DOHH2 (cell line): ENCODE measurements at regions not wholly inside any gene's neighbourhood (a gene's known extent, or its start where the extent isn't known, plus 50 kb on each side); places are given as distances from the start of the nearest gene placed in this dataset.

ENCODE experiments used
- H3F3A ChIP-seq: fragments of 200-600 bp; sonication (generic), shearing (Covaris generic); 2 replicates; pipeline ENCODE4 v1.6.0; 2016; ENCODE audit warnings: antibody characterized with exemption, mild to moderate bottlenecking; ENCODE audit not compliant: control insufficient read depth, insufficient read depth
- H3K27ac ChIP-seq: fragments of 200-600 bp; sonication (generic); 2 replicates; pipeline ENCODE4 v1.5.1; 2014; ENCODE audit warnings: low read depth, mild to moderate bottlenecking, low read length, moderate library complexity
- H3K27me3 ChIP-seq: fragments of 200-600 bp; sonication (generic); 2 replicates; pipeline ENCODE4 v1.6.1; 2014; ENCODE audit warnings: mild to moderate bottlenecking, low read length, mixed read lengths; ENCODE audit not compliant: control insufficient read depth
- H3K36me3 ChIP-seq: fragments of 200-600 bp; sonication (generic); 2 replicates; pipeline ENCODE4 v1.6.1; 2014; ENCODE audit warnings: mild to moderate bottlenecking, low read length, moderate library complexity, mixed read lengths; ENCODE audit not compliant: control insufficient read depth
- H3K4me1 ChIP-seq: fragments of 200-600 bp; sonication (generic); 2 replicates; pipeline ENCODE4 v1.6.1; 2014; ENCODE audit warnings: mild to moderate bottlenecking, low read length, mixed read lengths; ENCODE audit not compliant: control insufficient read depth
- H3K4me2 ChIP-seq: fragments of 200-600 bp; sonication (generic); 2 replicates; pipeline ENCODE4 v1.6.0; 2014; ENCODE audit warnings: mild to moderate bottlenecking, low read length, moderate library complexity
- H3K4me3 ChIP-seq: fragments of 200-600 bp; sonication (generic); 2 replicates; pipeline ENCODE4 v1.5.1; 2014; ENCODE audit warnings: mild to moderate bottlenecking, low read length, mixed read lengths
- H3K79me2 ChIP-seq: fragments of 200-600 bp; sonication (generic); 2 replicates; pipeline ENCODE4 v1.6.1; 2014; ENCODE audit warnings: mild to moderate bottlenecking, low read length, mixed read lengths; ENCODE audit not compliant: control insufficient read depth
- H3K9me2 ChIP-seq: fragments of 200-600 bp; sonication (generic); replicated peaks from 2 replicates; pipeline ENCODE4 v1.6.1; 2014; ENCODE audit warnings: mild to moderate bottlenecking, low read length, mixed read lengths; ENCODE audit not compliant: control insufficient read depth
- H3K9me3 ChIP-seq: fragments of 200-600 bp; sonication (generic); 2 replicates; pipeline ENCODE4 v1.6.1; 2014; ENCODE audit warnings: antibody characterized with exemption, low read length, mixed read lengths; ENCODE audit not compliant: control insufficient read depth, insufficient read depth
- H4K20me1 ChIP-seq: fragments of 200-600 bp; sonication (generic); 2 replicates; pipeline ENCODE4 v1.6.0; 2014; ENCODE audit warnings: low read depth, mild to moderate bottlenecking, antibody characterized with exemption, low read length, moderate library complexity; ENCODE audit not compliant: control insufficient read depth, insufficient read depth
- CTCF ChIP-seq: fragments of 200-600 bp; sonication (generic); IDR thresholded peaks from one replicate; pipeline ENCODE4 v1.5.1; 2014; ENCODE audit warnings: antibody characterized with exemption, mild to moderate bottlenecking, low read depth, low read length; ENCODE audit not compliant: poor library complexity, severe bottlenecking
- EZH2phosphoT487 ChIP-seq: fragments of 200-600 bp; sonication (generic); IDR thresholded peaks from 2 replicates; pipeline ENCODE4 v1.6.1; 2017; ENCODE audit warnings: borderline replicate concordance, mild to moderate bottlenecking, antibody characterized with exemption, low read length, moderate library complexity, mixed read lengths

- H3K27me3 ChIP-seq, result no peaks in the 10 kb centered on the region
- peaks cover 31% of the 10 kb centered on the region for H3K4me1 ChIP-seq
- no peak overlapping the region for H3K27ac ChIP-seq
- H3K9me3 ChIP-seq, result no peaks in the 10 kb centered on the region
- no peak overlapping the region for H3K4me2 ChIP-seq
- no peak overlapping the region for H3K4me3 ChIP-seq
- H4K20me1 ChIP-seq, result no peaks in the 10 kb centered on the region
- no peaks in the 10 kb centered on the region for H3K36me3 ChIP-seq
- no peaks in the 10 kb centered on the region for H3K9me2 ChIP-seq
- no peaks in the 10 kb centered on the region for H3F3A ChIP-seq
- H3K79me2 ChIP-seq, result no peaks in the 10 kb centered on the region
- TF ChIP-seq CTCF, result no peak
- no peak for TF ChIP-seq EZH2phosphoT487
These were observed 105.9 kb upstream of the LNX1 start for GRCh38 chr4:53697016-53697685.

- H4K20me1 ChIP-seq, result no peaks in the 10 kb centered on the region
- no peaks in the 10 kb centered on the region for H3K79me2 ChIP-seq
- H3K4me3 ChIP-seq, result peak overlapping the region; percentile 33
- H3K27ac ChIP-seq, result no peak overlapping the region
- no peaks in the 10 kb centered on the region for H3K9me3 ChIP-seq
- H3K36me3 ChIP-seq, result no peaks in the 10 kb centered on the region
- no peak for TF ChIP-seq EZH2phosphoT487
- no peak for TF ChIP-seq CTCF
- H3K27me3 ChIP-seq, result no peaks in the 10 kb centered on the region
- H3F3A ChIP-seq, result no peaks in the 10 kb centered on the region
- H3K9me2 ChIP-seq, result no peaks in the 10 kb centered on the region
- H3K4me2 ChIP-seq, result peak overlapping the region; percentile 52
- peaks cover 18% of the 10 kb centered on the region for H3K4me1 ChIP-seq
These were observed 104.5 kb upstream of the LNX1 start for GRCh38 chr4:53695540-53696463.

GRCh38 chr4:53694666-53695065 is 103.4 kb upstream of the LNX1 start:
- H3K79me2 ChIP-seq, result no peaks in the 10 kb centered on the region
- no peaks in the 10 kb centered on the region for H3K27me3 ChIP-seq
- H3F3A ChIP-seq, result no peaks in the 10 kb centered on the region
- H3K36me3 ChIP-seq, result no peaks in the 10 kb centered on the region
- H4K20me1 ChIP-seq, result no peaks in the 10 kb centered on the region
- TF ChIP-seq EZH2phosphoT487 (no peak), CTCF (no peak)
- no peak overlapping the region for H3K4me3 ChIP-seq
- H3K27ac ChIP-seq, result no peak overlapping the region
- H3K9me2 ChIP-seq, result no peaks in the 10 kb centered on the region
- peaks cover 12% of the 10 kb centered on the region for H3K4me1 ChIP-seq
- no peaks in the 10 kb centered on the region for H3K9me3 ChIP-seq
- H3K4me2 ChIP-seq, result no peak overlapping the region
